ENCODE measurements at regions not wholly inside any gene's neighbourhood (a gene's known extent, or its start where the extent isn't known, plus 50 kb on each side); places are given as distances from the start of the nearest gene placed in this dataset.

DNA sequence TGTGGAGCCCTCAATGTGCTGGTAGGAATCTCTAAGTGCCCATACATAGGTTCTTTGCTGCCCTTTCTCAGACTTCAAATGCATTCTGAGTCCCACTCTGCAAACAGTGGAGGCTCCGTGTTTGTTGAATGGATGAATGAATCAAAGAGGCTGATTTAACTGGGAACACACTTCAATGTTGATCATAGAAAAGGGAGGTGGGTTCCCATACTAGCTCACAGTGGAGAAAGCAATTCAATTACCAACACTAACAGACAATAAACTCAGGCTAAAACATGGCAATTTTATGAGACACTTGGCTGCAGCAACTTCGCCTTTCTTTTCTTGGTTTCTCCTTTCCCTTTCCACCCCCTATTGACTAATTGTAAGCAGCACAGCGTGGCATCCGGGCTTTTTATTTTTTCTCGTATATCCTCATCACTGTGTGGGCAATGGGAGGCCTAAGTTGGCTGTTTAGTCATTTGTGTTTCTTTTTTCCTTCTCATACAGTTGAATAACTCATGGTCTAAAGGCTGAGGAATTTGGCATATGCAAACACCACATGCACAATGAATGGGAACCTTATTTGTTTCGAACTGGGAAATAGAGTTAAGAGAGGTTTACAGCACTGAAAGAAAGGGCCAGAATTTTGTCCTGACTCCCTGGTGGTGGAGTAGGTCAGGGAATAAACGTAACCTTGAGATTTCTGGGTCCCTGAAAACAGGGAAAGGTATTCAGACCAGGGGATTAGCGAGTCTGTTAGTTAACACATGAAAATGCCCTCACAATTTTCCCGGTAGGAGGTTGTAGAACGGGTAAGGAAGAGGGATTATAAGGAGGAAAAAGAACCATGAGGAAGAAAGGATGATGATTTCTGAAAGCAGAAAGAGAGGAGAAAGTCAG lies 858.5 kb downstream of the KCNMA1 start:
- no peak for DNase-seq (ENCODE audit: low spot score)

DNA sequence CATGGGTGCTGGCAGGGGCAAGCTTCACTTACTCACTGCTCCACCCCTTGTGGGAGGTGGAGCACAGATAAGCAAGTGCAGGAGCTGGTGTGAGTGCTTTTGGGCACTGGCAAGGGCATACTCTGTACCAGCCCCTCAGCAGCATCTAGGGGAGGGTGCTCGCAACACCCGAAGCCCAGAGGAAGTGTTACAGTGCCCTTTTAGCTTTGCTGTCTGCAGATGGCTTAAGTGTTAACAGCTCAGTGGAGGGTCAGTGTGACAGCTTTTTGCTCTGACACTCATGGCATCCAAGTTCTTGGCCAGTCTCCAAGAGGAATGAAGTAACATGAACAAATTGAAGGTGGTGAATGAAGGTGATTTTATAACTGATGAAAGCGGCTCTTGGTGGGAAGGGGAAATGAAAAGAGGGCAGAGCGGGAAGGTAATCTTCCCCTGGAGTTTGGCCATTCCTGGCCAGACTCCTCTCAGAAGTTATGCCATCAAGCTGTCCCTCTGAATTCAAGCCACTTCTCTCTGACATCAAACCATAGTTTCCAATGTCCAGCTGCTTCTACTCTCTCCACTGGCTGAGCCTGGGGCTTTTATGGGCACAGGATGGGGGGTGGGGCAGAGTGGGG lies 862.5 kb downstream of the KCNMA1 start:
- Histone ChIP-seq H3K4me3 (ENCODE audit: low read depth in 1 of 3, low read length in 3 of 3) (no peak overlapping the region), H3K9me3 (ENCODE audit: control insufficient read depth in 4 of 4, low read length in 3 of 4) (peaks cover 0 to 9% (median 3%) of the 10 kb centered on the region in 4 donors), H3K36me3 (ENCODE audit: control insufficient read depth in 4 of 4, insufficient read depth in 3 of 4, low read depth in 1 of 4, low read length in 3 of 4) (no peaks in the 10 kb centered on the region), H3K27ac (ENCODE audit: low read depth in 1 of 2, low read length in 2 of 2) (no peak overlapping the region), H3K27me3 (ENCODE audit: control insufficient read depth in 4 of 4, insufficient read depth in 4 of 4, low read length in 3 of 4) (peaks cover 0 to 8% (median 3%) of the 10 kb centered on the region in 4 donors), H3K9ac (ENCODE audit: low read depth in 1 of 2, low read length in 2 of 2) (no peak overlapping the region), H3K4me1 (ENCODE audit: control insufficient read depth in 4 of 4, insufficient read depth in 4 of 4, low read length in 3 of 4) (no peaks in the 10 kb centered on the region)
- TF ChIP-seq, protein P1, sequence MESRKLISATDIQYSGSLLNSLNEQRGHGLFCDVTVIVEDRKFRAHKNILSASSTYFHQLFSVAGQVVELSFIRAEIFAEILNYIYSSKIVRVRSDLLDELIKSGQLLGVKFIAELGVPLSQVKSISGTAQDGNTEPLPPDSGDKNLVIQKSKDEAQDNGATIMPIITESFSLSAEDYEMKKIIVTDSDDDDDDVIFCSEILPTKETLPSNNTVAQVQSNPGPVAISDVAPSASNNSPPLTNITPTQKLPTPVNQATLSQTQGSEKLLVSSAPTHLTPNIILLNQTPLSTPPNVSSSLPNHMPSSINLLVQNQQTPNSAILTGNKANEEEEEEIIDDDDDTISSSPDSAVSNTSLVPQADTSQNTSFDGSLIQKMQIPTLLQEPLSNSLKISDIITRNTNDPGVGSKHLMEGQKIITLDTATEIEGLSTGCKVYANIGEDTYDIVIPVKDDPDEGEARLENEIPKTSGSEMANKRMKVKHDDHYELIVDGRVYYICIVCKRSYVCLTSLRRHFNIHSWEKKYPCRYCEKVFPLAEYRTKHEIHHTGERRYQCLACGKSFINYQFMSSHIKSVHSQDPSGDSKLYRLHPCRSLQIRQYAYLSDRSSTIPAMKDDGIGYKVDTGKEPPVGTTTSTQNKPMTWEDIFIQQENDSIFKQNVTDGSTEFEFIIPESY (IDR thresholded peaks at IDR 0.05): no peak
- TF ChIP-seq, protein P2, sequence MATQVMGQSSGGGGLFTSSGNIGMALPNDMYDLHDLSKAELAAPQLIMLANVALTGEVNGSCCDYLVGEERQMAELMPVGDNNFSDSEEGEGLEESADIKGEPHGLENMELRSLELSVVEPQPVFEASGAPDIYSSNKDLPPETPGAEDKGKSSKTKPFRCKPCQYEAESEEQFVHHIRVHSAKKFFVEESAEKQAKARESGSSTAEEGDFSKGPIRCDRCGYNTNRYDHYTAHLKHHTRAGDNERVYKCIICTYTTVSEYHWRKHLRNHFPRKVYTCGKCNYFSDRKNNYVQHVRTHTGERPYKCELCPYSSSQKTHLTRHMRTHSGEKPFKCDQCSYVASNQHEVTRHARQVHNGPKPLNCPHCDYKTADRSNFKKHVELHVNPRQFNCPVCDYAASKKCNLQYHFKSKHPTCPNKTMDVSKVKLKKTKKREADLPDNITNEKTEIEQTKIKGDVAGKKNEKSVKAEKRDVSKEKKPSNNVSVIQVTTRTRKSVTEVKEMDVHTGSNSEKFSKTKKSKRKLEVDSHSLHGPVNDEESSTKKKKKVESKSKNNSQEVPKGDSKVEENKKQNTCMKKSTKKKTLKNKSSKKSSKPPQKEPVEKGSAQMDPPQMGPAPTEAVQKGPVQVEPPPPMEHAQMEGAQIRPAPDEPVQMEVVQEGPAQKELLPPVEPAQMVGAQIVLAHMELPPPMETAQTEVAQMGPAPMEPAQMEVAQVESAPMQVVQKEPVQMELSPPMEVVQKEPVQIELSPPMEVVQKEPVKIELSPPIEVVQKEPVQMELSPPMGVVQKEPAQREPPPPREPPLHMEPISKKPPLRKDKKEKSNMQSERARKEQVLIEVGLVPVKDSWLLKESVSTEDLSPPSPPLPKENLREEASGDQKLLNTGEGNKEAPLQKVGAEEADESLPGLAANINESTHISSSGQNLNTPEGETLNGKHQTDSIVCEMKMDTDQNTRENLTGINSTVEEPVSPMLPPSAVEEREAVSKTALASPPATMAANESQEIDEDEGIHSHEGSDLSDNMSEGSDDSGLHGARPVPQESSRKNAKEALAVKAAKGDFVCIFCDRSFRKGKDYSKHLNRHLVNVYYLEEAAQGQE (IDR thresholded peaks at IDR 0.05): no peak
- 96% methylated on average over 4 of the region's 4 CpGs for WGBS
- no peak for DNase-seq (ENCODE audit: low spot score)

More for the DNA sequence above, 858.5 kb downstream of the KCNMA1 start:
- H3K9me3 ChIP-seq (ENCODE audit: control insufficient read depth in 4 of 4, low read length in 3 of 4): peaks cover 0 to 11% (median 3%) of the 10 kb centered on the region in 4 donors
- no peaks in the 10 kb centered on the region for H3K4me1 ChIP-seq (ENCODE audit: control insufficient read depth in 4 of 4, insufficient read depth in 4 of 4, low read length in 3 of 4)
- no peak overlapping the region for H3K9ac ChIP-seq (ENCODE audit: low read depth in 1 of 2, low read length in 2 of 2)
- no peak overlapping the region for H3K27ac ChIP-seq (ENCODE audit: low read depth in 1 of 2, low read length in 2 of 2)
- H3K4me3 ChIP-seq (ENCODE audit: low read depth in 1 of 3, low read length in 3 of 3): no peak overlapping the region
- 30% methylated on average over 10 of the region's 10 CpGs for WGBS
- peaks cover 0 to 11% (median 2%) of the 10 kb centered on the region in 4 donors for H3K27me3 ChIP-seq (ENCODE audit: control insufficient read depth in 4 of 4, insufficient read depth in 4 of 4, low read length in 3 of 4)
- no peaks in the 10 kb centered on the region for H3K36me3 ChIP-seq (ENCODE audit: control insufficient read depth in 4 of 4, insufficient read depth in 3 of 4, low read depth in 1 of 4, low read length in 3 of 4)
- TF ChIP-seq, protein P1 (IDR thresholded peaks at IDR 0.05): no peak
- TF ChIP-seq RXRA (IDR thresholded peaks at IDR 0.05) (no peak), NR2F2 (IDR thresholded peaks at IDR 0.05) (no peak), HNF4G (IDR thresholded peaks at IDR 0.05) (no peak), FOXA2 (IDR thresholded peaks at IDR 0.05) (no peak), YY1 (IDR thresholded peaks at IDR 0.05) (no peak), JUND (IDR thresholded peaks at IDR 0.05) (no peak), HNF4A (conservative IDR thresholded peaks at IDR 0.05) (no peak)
- TF ChIP-seq, protein P3, sequence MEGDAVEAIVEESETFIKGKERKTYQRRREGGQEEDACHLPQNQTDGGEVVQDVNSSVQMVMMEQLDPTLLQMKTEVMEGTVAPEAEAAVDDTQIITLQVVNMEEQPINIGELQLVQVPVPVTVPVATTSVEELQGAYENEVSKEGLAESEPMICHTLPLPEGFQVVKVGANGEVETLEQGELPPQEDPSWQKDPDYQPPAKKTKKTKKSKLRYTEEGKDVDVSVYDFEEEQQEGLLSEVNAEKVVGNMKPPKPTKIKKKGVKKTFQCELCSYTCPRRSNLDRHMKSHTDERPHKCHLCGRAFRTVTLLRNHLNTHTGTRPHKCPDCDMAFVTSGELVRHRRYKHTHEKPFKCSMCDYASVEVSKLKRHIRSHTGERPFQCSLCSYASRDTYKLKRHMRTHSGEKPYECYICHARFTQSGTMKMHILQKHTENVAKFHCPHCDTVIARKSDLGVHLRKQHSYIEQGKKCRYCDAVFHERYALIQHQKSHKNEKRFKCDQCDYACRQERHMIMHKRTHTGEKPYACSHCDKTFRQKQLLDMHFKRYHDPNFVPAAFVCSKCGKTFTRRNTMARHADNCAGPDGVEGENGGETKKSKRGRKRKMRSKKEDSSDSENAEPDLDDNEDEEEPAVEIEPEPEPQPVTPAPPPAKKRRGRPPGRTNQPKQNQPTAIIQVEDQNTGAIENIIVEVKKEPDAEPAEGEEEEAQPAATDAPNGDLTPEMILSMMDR (IDR thresholded peaks at IDR 0.05; ENCODE audit: low read depth, low read length, missing input control): no peak
- TF ChIP-seq, protein P4, sequence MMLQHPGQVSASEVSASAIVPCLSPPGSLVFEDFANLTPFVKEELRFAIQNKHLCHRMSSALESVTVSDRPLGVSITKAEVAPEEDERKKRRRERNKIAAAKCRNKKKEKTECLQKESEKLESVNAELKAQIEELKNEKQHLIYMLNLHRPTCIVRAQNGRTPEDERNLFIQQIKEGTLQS (IDR thresholded peaks at IDR 0.05): no peak
